HL-60 (cell line): ENCODE measurements at regions not wholly inside any gene's neighbourhood (a gene's known extent, or its start where the extent isn't known, plus 50 kb on each side); places are given as distances from the start of the nearest gene placed in this dataset.

ENCODE experiments used
- DNase-seq, 2 experiments: peaks; one replicate each; pipeline ENCODE4 v3.0.0-alpha.2; 2010 to 2020; ENCODE audit warnings: low read depth in 1 of 2, low spot score in 1 of 2
- H3K27ac ChIP-seq: fragments of 250-450 bp; sonication (Bioruptor Pico); replicated peaks from 2 replicates; pipeline ENCODE4 v1.5.1; 2020; ENCODE audit warnings: mild to moderate bottlenecking, moderate library complexity
- H3K27me3 ChIP-seq: fragments of 250-450 bp; sonication (Bioruptor Pico); 2 replicates; pipeline ENCODE4 v1.5.1; 2021; ENCODE audit warnings: mild to moderate bottlenecking, moderate library complexity; ENCODE audit not compliant: insufficient read depth, poor library complexity, severe bottlenecking
- H3K4me3 ChIP-seq: replicated peaks from 2 replicates; pipeline ENCODE4 v1.5.1; 2011; ENCODE audit warnings: mild to moderate bottlenecking, control low read depth, low read length; ENCODE audit not compliant: insufficient read depth
- CTCF ChIP-seq: IDR thresholded peaks from one replicate; pipeline ENCODE4 v1.5.1; 2011; ENCODE audit warnings: low read length, control low read depth, inconsistent platforms; ENCODE audit not compliant: insufficient read depth
- GABPA ChIP-seq: IDR thresholded peaks from 2 replicates; pipeline ENCODE4 v1.6.1; 2012; ENCODE audit warnings: low read depth
- POLR2AphosphoS5 ChIP-seq: IDR thresholded peaks from 2 replicates; pipeline ENCODE4 v1.6.1; 2012; ENCODE audit warnings: low read depth
- REST ChIP-seq: IDR thresholded peaks from 2 replicates; pipeline ENCODE4 v1.6.1; 2012; ENCODE audit warnings: low read depth; ENCODE audit not compliant: insufficient replicate concordance
- SPI1 ChIP-seq: IDR thresholded peaks from 2 replicates; pipeline ENCODE4 v1.6.1; 2012; ENCODE audit warnings: low read depth, mild to moderate bottlenecking, borderline replicate concordance

- H3K27ac ChIP-seq, result no peak overlapping the region
- TF ChIP-seq CTCF (no peak), SPI1 (no peak), POLR2AphosphoS5 (no peak), REST (no peak), GABPA (no peak)
- H3K4me3 ChIP-seq, result no peak overlapping the region
- H3K27me3 ChIP-seq, result no peaks in the 10 kb centered on the region
- no peak for DNase-seq
Observed at GRCh38 chr12:102760322-102760721, 156.7 kb downstream of the PAH start.

- no peak for TF ChIP-seq CTCF
- no peak for TF ChIP-seq POLR2AphosphoS5
- no peak for TF ChIP-seq REST
- no peak for TF ChIP-seq GABPA
- no peak for TF ChIP-seq SPI1
- H3K27ac ChIP-seq, result no peak overlapping the region
- DNase-seq, result no peak
- no peaks in the 10 kb centered on the region for H3K27me3 ChIP-seq
- H3K4me3 ChIP-seq, result no peak overlapping the region
Observed at GRCh38 chr12:102759466-102759865, 157.6 kb downstream of the PAH start.

- H3K27me3 ChIP-seq, result no peaks in the 10 kb centered on the region
- no peak for DNase-seq
- no peak overlapping the region for H3K4me3 ChIP-seq
- no peak overlapping the region for H3K27ac ChIP-seq
- TF ChIP-seq CTCF (no peak), POLR2AphosphoS5 (no peak), SPI1 (no peak), GABPA (no peak), REST (no peak)
Observed at GRCh38 chr12:102757882-102758226, 159.2 kb downstream of the PAH start.
